ENCODE measurements at regions not wholly inside any gene's neighbourhood (a gene's known extent, or its start where the extent isn't known, plus 50 kb on each side); places are given as distances from the start of the nearest gene placed in this dataset.

DNA sequence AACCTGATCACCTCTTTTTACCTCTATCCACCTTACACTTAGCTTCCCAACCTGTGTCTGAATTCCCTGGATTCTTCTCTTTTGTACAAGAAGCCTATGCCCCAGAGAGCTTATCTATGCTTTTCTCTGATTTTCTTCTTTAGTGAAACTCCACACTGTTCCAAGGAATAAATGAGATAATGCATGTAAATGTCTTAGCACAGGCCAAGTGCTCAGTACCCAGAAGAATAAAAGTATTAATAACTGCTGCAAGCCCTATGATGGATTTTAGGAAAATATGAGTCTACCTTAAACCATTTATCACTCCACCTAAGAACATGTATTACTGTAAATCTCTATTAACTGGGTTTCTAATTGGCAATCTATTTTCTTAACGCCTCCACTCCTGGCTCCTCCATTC is 168.5 kb upstream of the TNC start:
- TF ChIP-seq CTCF (IDR thresholded peaks at IDR 0.05; ENCODE audit: low read depth, low read length): no peak
- Histone ChIP-seq H3K27me3 (ENCODE audit: insufficient read depth, low read depth, severe bottlenecking) (no peaks in the 10 kb centered on the region), H3K4me3 (ENCODE audit: low read depth, low read length) (no peak overlapping the region), H3K9me3 (ENCODE audit: severe bottlenecking) (no peaks in the 10 kb centered on the region), H3K27ac (no peak overlapping the region), H3K36me3 (no peaks in the 10 kb centered on the region)
- no peak for DNase-seq

DNA sequence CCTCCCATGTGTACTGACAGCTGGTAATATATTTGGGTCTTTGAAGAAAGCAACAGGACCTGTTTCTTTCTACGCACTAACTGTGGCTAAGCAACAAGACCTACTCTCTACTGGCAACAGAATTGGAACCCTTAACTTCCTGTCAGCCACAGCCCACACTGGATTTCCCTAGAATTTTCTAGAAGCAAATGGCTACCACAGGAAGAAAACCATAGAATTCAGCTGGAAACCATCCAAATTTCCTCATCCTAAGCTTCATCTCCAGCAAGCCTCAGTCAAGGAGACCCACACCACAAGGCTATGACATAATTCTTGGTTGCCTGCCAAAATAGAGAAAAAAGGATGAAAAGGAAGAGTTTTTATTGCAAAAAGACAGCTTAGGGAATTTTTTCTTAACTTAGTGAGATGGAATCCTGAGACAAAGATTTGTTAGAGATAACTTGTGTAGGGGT is 171.8 kb upstream of the TNC start:
- no peak overlapping the region for H3K27ac ChIP-seq
- no peak for DNase-seq
- no peaks in the 10 kb centered on the region for H3K9me3 ChIP-seq (ENCODE audit: severe bottlenecking)
- H3K4me3 ChIP-seq (ENCODE audit: low read depth, low read length): no peak overlapping the region
- H3K27me3 ChIP-seq (ENCODE audit: insufficient read depth, low read depth, severe bottlenecking): no peaks in the 10 kb centered on the region
- no peak for TF ChIP-seq CTCF (IDR thresholded peaks at IDR 0.05; ENCODE audit: low read depth, low read length)
- no peaks in the 10 kb centered on the region for H3K36me3 ChIP-seq

- no peaks in the 10 kb centered on the region for H3K27me3 ChIP-seq (ENCODE audit: insufficient read depth, low read depth, severe bottlenecking)
- no peak for TF ChIP-seq CTCF (IDR thresholded peaks at IDR 0.05; ENCODE audit: low read depth, low read length)
- H3K36me3 ChIP-seq: no peaks in the 10 kb centered on the region
- no peak overlapping the region for H3K27ac ChIP-seq
- no peak for DNase-seq
- no peaks in the 10 kb centered on the region for H3K9me3 ChIP-seq (ENCODE audit: severe bottlenecking)
- no peak overlapping the region for H3K4me3 ChIP-seq (ENCODE audit: low read depth, low read length)
Observed at GRCh38 chr9:115291841-115292240, 173.9 kb upstream of the TNC start.

DNA sequence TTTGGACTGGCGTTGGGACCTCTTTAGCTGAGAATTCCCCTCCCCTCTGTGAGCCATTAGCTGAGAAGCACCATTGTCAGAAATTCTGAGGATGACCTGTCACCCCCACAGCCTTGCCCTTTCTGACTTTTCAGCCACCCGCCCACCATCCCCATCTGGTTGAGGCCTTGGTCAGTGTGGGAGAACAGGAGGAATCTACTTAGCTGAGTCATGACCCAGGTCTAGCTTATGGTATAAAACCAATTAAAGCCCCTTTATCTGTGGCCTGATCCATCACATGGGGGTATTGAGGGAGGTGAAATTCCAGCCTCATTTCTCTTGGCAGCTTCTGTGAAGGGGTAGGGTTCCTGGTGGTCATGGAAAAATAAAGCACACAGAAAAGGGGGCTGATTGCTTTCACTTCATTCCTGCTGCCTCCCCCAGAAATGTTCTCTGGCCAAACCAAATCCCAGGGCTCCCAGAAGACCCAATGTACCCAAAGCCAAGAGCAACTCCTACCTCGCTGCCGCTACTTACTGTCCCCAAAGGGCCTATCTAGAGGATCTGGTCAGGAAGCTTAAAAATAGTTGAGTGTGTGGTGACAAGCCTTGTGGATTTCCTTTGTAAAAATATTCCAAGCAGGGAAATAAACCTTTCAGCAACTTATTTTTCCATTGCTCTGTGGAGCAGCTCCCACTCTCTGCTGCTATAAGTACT is 174.8 kb upstream of the TNC start:
- H3K36me3 ChIP-seq: no peaks in the 10 kb centered on the region
- H3K9me3 ChIP-seq (ENCODE audit: severe bottlenecking): no peaks in the 10 kb centered on the region
- no peaks in the 10 kb centered on the region for H3K27me3 ChIP-seq (ENCODE audit: insufficient read depth, low read depth, severe bottlenecking)
- DNase-seq: no peak
- no peak for TF ChIP-seq CTCF (IDR thresholded peaks at IDR 0.05; ENCODE audit: low read depth, low read length)
- H3K27ac ChIP-seq: no peak overlapping the region
- no peak overlapping the region for H3K4me3 ChIP-seq (ENCODE audit: low read depth, low read length)

DNA sequence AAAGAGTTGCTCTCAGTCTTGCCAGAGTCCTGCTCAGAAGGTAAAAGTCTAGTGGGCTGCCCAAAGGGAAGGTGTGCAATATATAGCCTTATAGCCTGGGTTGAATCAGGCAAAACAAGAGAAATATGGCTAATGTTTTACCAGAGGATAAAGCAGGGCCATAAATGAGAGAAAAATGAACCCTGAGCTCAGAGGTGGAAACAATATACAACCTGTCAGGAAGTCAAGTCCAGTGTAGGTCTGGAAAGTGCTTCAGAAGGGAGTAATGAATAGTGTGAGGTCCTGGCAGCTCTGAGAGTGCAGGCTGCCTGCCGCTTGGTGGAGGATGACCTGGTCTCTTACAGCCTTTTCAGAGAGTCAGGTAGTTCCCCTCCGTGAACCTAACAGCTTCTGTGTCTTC is 177.8 kb upstream of the TNC start:
- Histone ChIP-seq H3K9me3 (ENCODE audit: severe bottlenecking) (no peaks in the 10 kb centered on the region), H3K4me3 (ENCODE audit: low read depth, low read length) (no peak overlapping the region), H3K27ac (no peak overlapping the region), H3K36me3 (no peaks in the 10 kb centered on the region), H3K27me3 (ENCODE audit: insufficient read depth, low read depth, severe bottlenecking) (no peaks in the 10 kb centered on the region)
- DNase-seq: no peak
- no peak for TF ChIP-seq CTCF (IDR thresholded peaks at IDR 0.05; ENCODE audit: low read depth, low read length)

Data from WERI-Rb-1 (cell line).